Smooth muscle cell (in vitro differentiated cells): ENCODE measurements at regions not wholly inside any gene's neighbourhood (a gene's known extent, or its start where the extent isn't known, plus 50 kb on each side); places are given as distances from the start of the nearest gene placed in this dataset.
"Not testable (repeated sequence)": the region's sequence is repeated elsewhere in the genome, so short reads cannot be mapped to it uniquely, and the experiment has no call there.

Source experiments
- DNase-seq: peaks from one replicate; lab custom pipeline; 2025; ENCODE audit not compliant: unreplicated experiment; lab: John Stamatoyannopoulos, UW
- H2AFZ ChIP-seq: fragments of 200-600 bp; sonication (generic); 2 replicates; pipeline ENCODE4 v1.6.0; 2016; ENCODE audit warnings: antibody characterized with exemption, low read depth, mild to moderate bottlenecking
- H3F3A ChIP-seq: fragments of 200-600 bp; sonication (generic); 2 replicates; pipeline ENCODE4 v1.6.0; 2017; ENCODE audit warnings: antibody characterized with exemption, low read depth
- H3K27ac ChIP-seq: fragments of 200-600 bp; sonication (generic); 2 replicates; pipeline ENCODE4 v1.5.1; 2016; ENCODE audit warnings: low read depth, mild to moderate bottlenecking
- H3K27me3 ChIP-seq: fragments of 200-600 bp; sonication (generic); 2 replicates; pipeline ENCODE4 v1.6.1; 2016; ENCODE audit warnings: low read depth, mild to moderate bottlenecking
- H3K36me3 ChIP-seq: fragments of 200-600 bp; sonication (generic); 2 replicates; pipeline ENCODE4 v1.5.1; 2016; ENCODE audit warnings: low read depth
- H3K4me1 ChIP-seq: fragments of 200-600 bp; sonication (generic); 2 replicates; pipeline ENCODE4 v1.5.1; 2016; ENCODE audit warnings: low read depth
- H3K4me2 ChIP-seq: fragments of 200-600 bp; sonication (generic); 2 replicates; pipeline ENCODE4 v1.6.0; 2016; ENCODE audit warnings: mild to moderate bottlenecking
- H3K4me3 ChIP-seq: fragments of 200-600 bp; sonication (generic); 2 replicates; pipeline ENCODE4 v1.5.1; 2016; ENCODE audit warnings: mild to moderate bottlenecking
- H3K79me2 ChIP-seq: fragments of 200-600 bp; sonication (generic); 2 replicates; pipeline ENCODE4 v1.6.0; 2016; ENCODE audit warnings: low read depth, mild to moderate bottlenecking
- H3K9ac ChIP-seq: fragments of 200-600 bp; sonication (generic); 2 replicates; pipeline ENCODE4 v1.6.0; 2016; ENCODE audit warnings: low read depth
- H3K9me3 ChIP-seq: fragments of 200-600 bp; sonication (generic); replicated peaks from 2 replicates; pipeline ENCODE4 v1.5.1; 2016; ENCODE audit warnings: low read depth
- H4K20me1 ChIP-seq: fragments of 200-600 bp; sonication (generic); 2 replicates; pipeline ENCODE4 v1.6.0; 2016; ENCODE audit warnings: low read depth
- WGBS: methylation state at CpG from one replicate; pipeline ENCODE4 v1.1.7; 2016; ENCODE audit warnings: low lambda C conversion rate; 5-methylcytosine and 5-hydroxymethylcytosine counted together
- TF ChIP-seq, protein P1 (sequence below): fragments of 200-600 bp; sonication (generic); IDR thresholded peaks from 2 replicates; pipeline ENCODE4 v1.5.1; 2017; ENCODE audit warnings: borderline replicate concordance, mild to moderate bottlenecking, antibody characterized with exemption; ENCODE audit not compliant: insufficient read depth, poor library complexity, severe bottlenecking

- Histone ChIP-seq H3K27me3 (no peaks in the 10 kb centered on the region), H3K9me3 (no peaks in the 10 kb centered on the region), H3K4me3 (no peak overlapping the region), H3K9ac (no peak overlapping the region), H3K36me3 (no peaks in the 10 kb centered on the region), H3K27ac (no peak overlapping the region), H4K20me1 (no peaks in the 10 kb centered on the region), H3K79me2 (no peaks in the 10 kb centered on the region), H3K4me1 (no peaks in the 10 kb centered on the region), H3F3A (no peaks in the 10 kb centered on the region), H3K4me2 (no peak overlapping the region), H2AFZ (no peak overlapping the region)
- 61% methylated on average over 1 of the region's 1 CpG for WGBS
- TF ChIP-seq, protein P1, sequence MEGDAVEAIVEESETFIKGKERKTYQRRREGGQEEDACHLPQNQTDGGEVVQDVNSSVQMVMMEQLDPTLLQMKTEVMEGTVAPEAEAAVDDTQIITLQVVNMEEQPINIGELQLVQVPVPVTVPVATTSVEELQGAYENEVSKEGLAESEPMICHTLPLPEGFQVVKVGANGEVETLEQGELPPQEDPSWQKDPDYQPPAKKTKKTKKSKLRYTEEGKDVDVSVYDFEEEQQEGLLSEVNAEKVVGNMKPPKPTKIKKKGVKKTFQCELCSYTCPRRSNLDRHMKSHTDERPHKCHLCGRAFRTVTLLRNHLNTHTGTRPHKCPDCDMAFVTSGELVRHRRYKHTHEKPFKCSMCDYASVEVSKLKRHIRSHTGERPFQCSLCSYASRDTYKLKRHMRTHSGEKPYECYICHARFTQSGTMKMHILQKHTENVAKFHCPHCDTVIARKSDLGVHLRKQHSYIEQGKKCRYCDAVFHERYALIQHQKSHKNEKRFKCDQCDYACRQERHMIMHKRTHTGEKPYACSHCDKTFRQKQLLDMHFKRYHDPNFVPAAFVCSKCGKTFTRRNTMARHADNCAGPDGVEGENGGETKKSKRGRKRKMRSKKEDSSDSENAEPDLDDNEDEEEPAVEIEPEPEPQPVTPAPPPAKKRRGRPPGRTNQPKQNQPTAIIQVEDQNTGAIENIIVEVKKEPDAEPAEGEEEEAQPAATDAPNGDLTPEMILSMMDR, result no peak
- no peak for DNase-seq
Observed at GRCh38 chr16:62272035-62272434, 235.8 kb upstream of the CDH8 start.

GRCh38 chr16:62261760-62262159 is 225.5 kb upstream of the CDH8 start:
- TF ChIP-seq, protein P1, result no peak
- no peaks in the 10 kb centered on the region for H3F3A ChIP-seq
- WGBS, result 100% methylated on average over 3 of the region's 3 CpGs

GRCh38 chr16:62258931-62259435 is 222.7 kb upstream of the CDH8 start:
- H3F3A ChIP-seq, H3K9me3 ChIP-seq: not testable (repeated sequence)

More at GRCh38 chr16:62261760-62262159, 225.5 kb upstream of the CDH8 start:
- no peak overlapping the region for H3K4me3 ChIP-seq
- H3K27me3 ChIP-seq, result no peaks in the 10 kb centered on the region
- no peaks in the 10 kb centered on the region for H3K79me2 ChIP-seq
- H4K20me1 ChIP-seq, result no peaks in the 10 kb centered on the region
- H3K9me3 ChIP-seq, result no peaks in the 10 kb centered on the region
- no peaks in the 10 kb centered on the region for H3K36me3 ChIP-seq
- no peak overlapping the region for H3K4me2 ChIP-seq
- DNase-seq, result no peak
- H3K27ac ChIP-seq, result no peak overlapping the region
- no peak overlapping the region for H3K9ac ChIP-seq
- H3K4me1 ChIP-seq, result no peaks in the 10 kb centered on the region
- no peak overlapping the region for H2AFZ ChIP-seq

DNA sequence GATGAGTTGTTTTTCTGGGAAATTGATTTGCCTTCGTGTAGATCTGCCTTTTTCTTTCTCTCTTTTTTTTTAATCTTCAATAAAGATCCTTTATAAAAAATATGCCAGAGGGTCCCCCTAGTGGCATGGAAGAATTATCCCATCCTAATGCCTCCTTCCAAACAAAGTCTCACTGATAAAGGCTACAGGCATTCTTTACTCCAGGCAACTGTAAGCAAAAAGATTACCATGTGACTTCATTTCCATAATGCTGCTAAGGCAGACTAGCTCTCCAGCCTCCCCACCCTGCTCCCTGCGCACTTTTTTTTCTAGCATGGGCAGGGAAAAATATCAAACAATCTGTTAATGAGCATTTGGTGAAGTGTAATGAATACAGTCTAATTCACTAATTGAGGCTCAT is 220.2 kb upstream of the CDH8 start:
- H3K4me3 ChIP-seq, result no peak overlapping the region
- no peaks in the 10 kb centered on the region for H3K36me3 ChIP-seq
- H2AFZ ChIP-seq, result peak overlapping the region; percentile 86
- no peak overlapping the region for H3K9ac ChIP-seq
- WGBS, result 10% methylated on average over 2 of the region's 2 CpGs
- H3K79me2 ChIP-seq, result no peaks in the 10 kb centered on the region
- TF ChIP-seq, protein P1, result peak; percentile 59
- DNase-seq, result no peak
- H3F3A ChIP-seq, result peaks cover 4% of the 10 kb centered on the region
- H3K27me3 ChIP-seq, result no peaks in the 10 kb centered on the region
- peaks cover 24% of the 10 kb centered on the region for H3K4me1 ChIP-seq
- no peaks in the 10 kb centered on the region for H3K9me3 ChIP-seq
- peak overlapping the region; percentile 54 for H3K4me2 ChIP-seq
- H3K27ac ChIP-seq, result no peak overlapping the region
- no peaks in the 10 kb centered on the region for H4K20me1 ChIP-seq

More at GRCh38 chr16:62258931-62259435, 222.7 kb upstream of the CDH8 start:
- H3K4me1 ChIP-seq, result peaks cover 18% of the 10 kb centered on the region
- not testable (repeated sequence) for H3K4me2 ChIP-seq, H2AFZ ChIP-seq, H3K27ac ChIP-seq, H3K9ac ChIP-seq, H3K36me3 ChIP-seq, H3K4me3 ChIP-seq, H4K20me1 ChIP-seq, H3K27me3 ChIP-seq, H3K79me2 ChIP-seq, DNase-seq
- WGBS, result 86% methylated on average over 2 of the region's 2 CpGs
